NCI-H82 treated with DMSO at 0.1 percent for 48 hours (cell line): ENCODE measurements at regions not wholly inside any gene's neighbourhood (a gene's known extent, or its start where the extent isn't known, plus 50 kb on each side); places are given as distances from the start of the nearest gene placed in this dataset.
A peak's percentile ranks its signal among the peaks of the same experiment; 100 is the strongest.

Experiments used
- DNase-seq: peaks from one replicate; lab custom pipeline; 2025; ENCODE audit not compliant: unreplicated experiment; lab: John Stamatoyannopoulos, UW

- no peak for DNase-seq
Observed at GRCh38 chr2:52765735-52766134, 1001.9 kb upstream of the CHAC2 start.

DNA sequence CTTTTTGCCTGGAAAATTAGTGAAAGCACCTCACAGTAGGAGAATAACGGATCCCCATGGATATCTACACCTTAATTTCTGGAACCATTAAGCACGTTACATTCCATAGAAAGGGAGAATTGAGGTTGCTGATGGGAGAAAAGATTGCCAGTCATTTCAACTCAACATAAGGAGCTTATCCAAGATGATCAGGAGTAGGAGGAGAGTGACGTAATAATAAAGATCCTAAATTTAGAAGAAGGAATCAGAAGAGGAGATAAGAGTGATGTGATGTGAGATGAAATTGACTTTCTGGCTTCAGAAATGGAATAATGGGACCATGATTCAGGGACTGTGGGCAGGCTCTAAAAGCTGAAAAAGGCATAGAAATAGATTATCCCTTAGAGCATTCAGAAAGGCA, 1017.8 kb upstream of the CHAC2 start:
- DNase-seq, result no peak

- DNase-seq, result no peak
Observed at GRCh38 chr2:52745144-52745543, 1022.5 kb upstream of the CHAC2 start.

DNA sequence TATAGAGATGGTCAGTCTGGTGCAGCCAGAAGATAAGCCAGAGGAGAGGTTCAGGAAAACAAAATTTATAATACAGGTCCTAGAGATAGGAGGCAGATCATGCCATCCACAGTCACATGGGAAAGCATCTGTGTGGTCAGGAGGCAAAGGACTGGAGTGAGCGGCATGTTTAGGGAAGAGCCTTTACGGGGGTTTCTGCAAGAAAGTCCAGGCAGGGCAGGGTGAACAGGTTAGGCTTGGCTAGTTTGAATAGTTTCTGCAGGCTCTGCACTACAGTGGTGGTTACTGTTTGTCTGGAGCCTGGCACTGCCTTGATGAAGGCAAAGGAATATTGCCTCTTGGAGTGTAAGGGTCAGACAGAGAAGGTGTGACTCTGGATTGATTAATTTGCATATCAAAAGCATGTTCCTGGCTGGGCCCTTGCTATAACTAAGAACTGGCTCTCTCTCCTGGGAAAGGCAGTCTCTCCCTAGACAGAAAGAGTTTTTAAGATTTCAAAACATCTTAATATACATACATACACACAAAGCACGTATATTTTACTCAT, 1034.7 kb upstream of the CHAC2 start:
- no peak for DNase-seq

GRCh38 chr2:52724585-52724984, 1043.0 kb upstream of the CHAC2 start:
- peak; percentile 11 for DNase-seq

DNA sequence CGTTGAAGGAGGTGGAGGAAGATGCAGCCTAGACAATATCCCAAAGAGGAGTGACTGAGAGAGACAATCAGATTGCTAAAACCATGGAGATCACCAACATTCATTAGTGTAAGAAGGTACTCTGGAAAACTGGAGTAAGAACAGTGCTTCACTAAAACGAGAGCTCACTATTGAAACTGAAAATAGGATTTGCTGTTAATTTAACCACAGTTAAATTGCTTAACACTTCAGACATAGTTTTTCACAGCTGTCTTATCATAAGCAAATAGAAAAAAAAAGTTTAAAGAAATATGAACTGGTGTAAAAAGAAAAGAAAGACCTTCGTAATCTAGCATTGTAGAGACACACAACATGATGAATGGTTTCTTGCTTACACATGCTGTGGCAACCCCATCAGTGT, 1049.8 kb upstream of the CHAC2 start:
- no peak for DNase-seq

GRCh38 chr2:52710810-52711618, 1056.6 kb upstream of the CHAC2 start:
- no peak for DNase-seq

DNA sequence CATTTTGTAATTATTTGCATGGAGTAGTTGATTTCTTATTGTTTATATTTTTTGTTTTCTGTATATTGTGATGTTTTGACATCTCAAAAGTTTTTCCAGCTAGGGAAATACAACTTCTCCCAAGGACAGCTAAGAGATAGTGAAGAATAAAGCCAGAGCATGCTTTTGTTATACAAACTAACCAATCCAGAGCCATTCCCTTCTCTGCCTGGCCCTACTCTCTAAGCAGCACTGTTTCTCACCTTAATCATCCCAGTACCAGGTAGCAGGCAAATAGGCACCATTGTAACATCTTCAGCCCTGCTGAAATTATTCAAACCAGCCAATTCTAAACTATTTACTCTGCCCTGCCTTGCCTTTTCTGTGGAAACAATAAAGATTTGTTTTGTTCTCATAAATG, 1063.4 kb upstream of the CHAC2 start:
- DNase-seq, result no peak

DNA sequence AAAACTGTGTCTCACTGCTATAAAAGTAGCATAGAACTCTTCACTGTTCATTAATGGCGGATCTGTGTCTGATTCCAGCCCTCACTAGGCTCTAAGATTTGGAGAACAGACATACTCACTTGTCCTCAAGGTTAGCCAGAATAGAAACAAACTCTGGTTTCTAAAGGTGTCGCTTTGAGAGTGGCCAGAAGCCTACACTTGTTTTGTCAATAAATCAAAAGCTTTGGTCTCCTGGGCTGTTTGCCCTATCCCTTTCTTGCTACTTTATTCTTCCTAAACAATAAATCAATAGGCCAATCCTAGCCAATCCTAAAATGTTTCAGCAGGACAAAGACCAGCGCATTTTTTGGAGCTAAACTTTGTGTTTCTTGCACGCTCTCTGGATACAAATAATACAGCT, 1064.6 kb upstream of the CHAC2 start:
- no peak for DNase-seq

DNA sequence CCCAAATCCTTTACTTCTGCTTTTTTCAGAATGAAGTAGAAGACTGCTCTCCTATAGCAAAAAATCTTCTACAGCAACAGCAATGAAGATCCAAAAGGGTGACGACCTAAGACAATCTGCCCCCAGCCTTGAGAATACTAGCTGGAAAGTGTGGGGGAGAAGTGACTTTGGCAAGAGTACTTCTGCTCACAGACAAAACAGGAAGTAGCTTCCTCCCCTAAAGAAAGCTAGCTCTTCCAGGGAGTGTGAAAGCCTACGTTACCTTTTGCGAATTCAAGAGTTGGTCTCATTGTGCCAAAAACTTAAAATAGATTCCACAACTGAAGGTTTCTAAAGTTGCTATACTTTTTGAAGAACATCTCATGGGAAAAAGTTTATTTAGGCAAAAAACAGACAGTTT, 1069.2 kb upstream of the CHAC2 start:
- no peak for DNase-seq

DNA sequence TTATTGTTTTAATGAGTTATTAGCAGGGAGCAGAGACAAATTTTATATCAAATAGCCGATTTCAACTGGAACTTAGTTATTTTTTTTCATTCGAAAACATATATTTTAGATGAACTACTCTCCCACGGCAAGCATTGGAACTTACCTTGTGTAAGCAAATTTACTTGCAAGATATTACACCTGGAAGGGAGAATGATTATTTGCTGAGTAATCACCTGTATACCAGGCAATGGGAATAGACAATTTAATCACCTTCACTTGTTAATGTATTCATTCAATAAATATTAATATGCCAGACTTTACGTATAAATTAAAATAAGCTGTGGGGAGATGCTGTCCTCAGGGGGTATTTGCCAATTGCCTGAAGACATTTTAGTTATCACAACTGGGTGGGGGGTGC, 1069.9 kb upstream of the CHAC2 start:
- no peak for DNase-seq

- DNase-seq, result no peak
Observed at GRCh38 chr2:52695731-52696130, 1071.9 kb upstream of the CHAC2 start.

GRCh38 chr2:52686935-52687334, 1080.7 kb upstream of the CHAC2 start:
- DNase-seq, result no peak

DNA sequence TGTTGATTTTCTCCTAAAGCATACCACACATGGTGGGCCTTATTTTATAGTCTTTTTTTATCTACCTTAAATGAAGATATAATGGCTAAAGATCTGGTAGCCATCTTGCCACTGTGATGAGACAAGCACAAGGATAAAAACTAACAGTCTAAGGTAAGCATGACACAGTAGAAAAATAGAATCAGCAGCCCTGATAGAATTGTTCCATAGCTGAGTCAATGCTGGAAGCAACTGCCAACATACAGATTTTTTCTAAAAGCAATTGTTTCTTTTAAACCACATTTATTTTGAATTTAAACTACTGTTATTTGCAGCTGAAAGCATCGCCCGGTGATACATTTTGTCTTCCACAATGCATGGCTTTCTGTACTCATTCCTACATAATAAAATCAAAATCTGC, 1091.5 kb upstream of the CHAC2 start:
- no peak for DNase-seq

DNA sequence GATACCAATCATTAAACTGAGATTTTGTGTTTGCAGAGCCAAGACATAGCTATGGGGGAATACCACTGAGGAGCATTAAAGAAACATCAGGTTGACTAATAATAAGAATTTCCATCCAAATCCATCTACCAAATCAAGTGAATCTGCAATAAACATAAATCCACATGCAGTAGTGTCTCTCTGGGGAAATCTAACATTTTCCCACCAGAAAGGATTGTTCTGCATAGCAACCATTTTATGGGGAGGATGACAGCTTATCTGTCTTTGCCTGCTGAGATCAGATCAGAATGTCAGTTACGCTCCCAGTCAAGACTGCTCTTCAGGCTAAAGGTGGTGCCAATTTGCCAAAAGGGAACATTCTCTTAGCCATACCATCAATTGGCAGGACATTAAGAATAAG, 1098.9 kb upstream of the CHAC2 start:
- no peak for DNase-seq

GRCh38 chr2:52659546-52659945, 1108.1 kb upstream of the CHAC2 start:
- DNase-seq, result no peak

GRCh38 chr2:52658598-52658997, 1109.0 kb upstream of the CHAC2 start:
- no peak for DNase-seq

DNA sequence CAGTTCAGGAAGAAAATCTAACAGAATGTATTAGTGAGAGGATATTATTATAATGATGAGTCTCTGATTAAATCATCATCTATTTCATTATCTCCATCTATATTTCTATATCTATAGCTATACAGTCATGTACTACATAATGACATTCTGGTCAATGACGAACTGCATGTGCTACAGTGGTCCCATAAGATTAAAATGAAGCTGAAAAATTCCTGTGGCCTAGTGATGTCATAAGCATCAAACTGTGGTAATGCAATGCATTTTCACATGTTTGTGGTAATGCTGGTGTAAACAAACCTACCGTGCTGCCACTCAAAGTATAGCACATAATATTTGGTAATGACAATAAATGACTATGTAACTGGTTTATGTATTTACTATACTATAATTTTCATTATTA, 1127.9 kb upstream of the CHAC2 start:
- DNase-seq, result no peak

DNA sequence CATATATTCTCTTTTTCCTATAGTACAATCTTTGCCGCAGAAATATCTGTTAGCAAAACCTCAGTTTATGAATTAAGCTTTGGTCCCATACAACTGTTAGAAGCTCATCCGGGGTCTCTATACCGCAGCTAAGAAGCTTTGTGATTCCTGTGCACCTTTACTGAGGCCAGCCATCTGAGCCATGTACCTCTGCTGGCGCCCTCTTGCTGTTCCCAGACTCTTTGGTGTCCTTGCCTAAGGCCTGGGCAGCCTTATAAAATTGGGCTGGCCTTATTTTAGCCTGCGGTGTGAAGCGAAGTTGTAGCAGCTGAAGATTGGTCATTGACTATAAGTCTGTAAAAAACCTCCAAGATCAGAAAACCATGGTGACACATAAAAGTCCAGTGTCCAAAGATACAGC, 1135.1 kb upstream of the CHAC2 start:
- no peak for DNase-seq

DNA sequence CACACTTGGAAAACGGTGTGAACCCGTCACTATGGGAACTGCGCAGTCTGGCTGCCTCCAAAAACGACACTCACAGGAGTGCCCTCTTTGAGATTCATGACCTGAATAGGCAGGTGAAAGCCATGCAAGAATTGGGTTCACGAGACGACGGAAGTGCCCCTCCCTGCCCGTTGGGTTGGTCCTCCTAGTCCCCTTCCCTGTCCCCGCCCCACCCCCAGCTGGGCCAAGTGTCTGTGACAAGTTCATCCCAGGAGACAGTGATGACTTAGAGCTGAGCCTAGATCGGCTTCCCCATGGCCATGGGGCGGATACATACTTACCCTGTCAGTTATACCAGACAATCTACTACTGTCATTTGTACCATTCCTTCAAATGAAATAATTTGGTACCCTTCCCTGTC, 1137.7 kb upstream of the CHAC2 start:
- no peak for DNase-seq

DNA sequence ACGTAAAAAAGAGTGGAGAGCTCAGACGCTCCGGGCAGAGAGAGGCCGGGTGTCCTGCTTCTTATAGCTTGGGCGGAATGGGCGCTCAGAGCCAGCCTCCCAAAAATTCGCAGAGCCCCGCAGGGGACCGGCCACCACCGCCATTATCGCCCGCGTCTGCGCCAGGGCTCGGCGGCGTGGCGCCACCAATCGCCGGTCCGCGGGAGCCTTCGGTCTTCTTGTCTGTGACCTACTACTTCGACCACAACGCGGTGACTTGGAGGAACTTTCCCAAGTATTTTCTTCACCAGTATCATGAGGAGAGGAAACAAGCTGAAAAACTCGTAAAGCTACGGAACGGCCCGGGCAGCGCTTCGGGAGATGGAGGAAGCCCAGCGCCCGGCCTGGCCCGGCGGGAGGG, 1138.1 kb upstream of the CHAC2 start:
- no peak for DNase-seq

DNA sequence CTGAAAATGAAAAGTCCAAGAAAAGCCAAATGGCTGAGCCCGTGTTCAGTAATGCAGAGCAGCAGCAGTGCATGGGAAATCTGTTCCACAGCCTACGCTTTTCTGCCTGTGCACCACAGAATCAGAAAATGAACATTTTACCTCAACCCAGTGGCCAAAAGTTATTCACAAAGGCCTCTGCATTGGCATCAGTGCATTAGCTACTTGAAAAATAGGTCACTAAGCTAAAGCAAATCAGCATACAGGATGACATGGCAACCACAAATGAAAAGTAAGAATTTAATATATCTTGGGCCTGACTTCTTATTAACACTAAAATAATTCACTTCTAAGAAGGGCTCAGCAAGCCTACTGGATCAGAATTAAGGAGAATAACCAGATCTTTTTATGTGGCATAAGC, 1145.3 kb upstream of the CHAC2 start:
- no peak for DNase-seq

- DNase-seq, result no peak
Observed at GRCh38 chr2:52613064-52613463, 1154.5 kb upstream of the CHAC2 start.
